RKO (cell line): ENCODE measurements at regions not wholly inside any gene's neighbourhood (a gene's known extent, or its start where the extent isn't known, plus 50 kb on each side); places are given as distances from the start of the nearest gene placed in this dataset.
A peak's percentile ranks its signal among the peaks of the same experiment; 100 is the strongest.

Experiments
- DNase-seq: peaks from one replicate; pipeline ENCODE4 v3.0.0-alpha.2; 2016; ENCODE audit warnings: low spot score

- DNase-seq: no peak
Measured at GRCh38 chr9:95670122-95670521, 153.4 kb upstream of the PTCH1 start.

GRCh38 chr9:95669253-95669652 lies 152.5 kb upstream of the PTCH1 start:
- no peak for DNase-seq

- DNase-seq: no peak
Measured at GRCh38 chr9:95667789-95668188, 151.0 kb upstream of the PTCH1 start.

- no peak for DNase-seq
Measured at GRCh38 chr9:95666785-95667155, 150.0 kb upstream of the PTCH1 start.

GRCh38 chr9:95666096-95666784 lies 149.5 kb upstream of the PTCH1 start:
- DNase-seq: no peak

- DNase-seq: no peak
Measured at GRCh38 chr9:95653246-95653645, 136.5 kb upstream of the PTCH1 start.

GRCh38 chr9:95650720-95651119 lies 133.9 kb upstream of the PTCH1 start:
- no peak for DNase-seq

- no peak for DNase-seq
Measured at GRCh38 chr9:95649801-95650213, 133.0 kb upstream of the PTCH1 start.

- DNase-seq: no peak
Measured at GRCh38 chr9:95648225-95648624, 131.5 kb upstream of the PTCH1 start.

GRCh38 chr9:95645992-95646391 lies 129.2 kb upstream of the PTCH1 start:
- no peak for DNase-seq

GRCh38 chr9:95645579-95645978 lies 128.8 kb upstream of the PTCH1 start:
- no peak for DNase-seq

- no peak for DNase-seq
Measured at GRCh38 chr9:95644377-95644776, 127.6 kb upstream of the PTCH1 start.

- no peak for DNase-seq
Measured at GRCh38 chr9:95643619-95644018, 126.8 kb upstream of the PTCH1 start.

- no peak for DNase-seq
Measured at GRCh38 chr9:95642189-95642588, 125.4 kb upstream of the PTCH1 start.

GRCh38 chr9:95641586-95641985 lies 124.8 kb upstream of the PTCH1 start:
- DNase-seq: peak; percentile 48

- DNase-seq: no peak
Measured at GRCh38 chr9:95640336-95640735, 123.6 kb upstream of the PTCH1 start.

GRCh38 chr9:95635986-95636671 lies 119.4 kb upstream of the PTCH1 start:
- DNase-seq: no peak

GRCh38 chr9:95634536-95634935 lies 117.8 kb upstream of the PTCH1 start:
- no peak for DNase-seq

- no peak for DNase-seq
Measured at GRCh38 chr9:95634114-95634513, 117.3 kb upstream of the PTCH1 start.

- no peak for DNase-seq
Measured at GRCh38 chr9:95629585-95629984, 112.8 kb upstream of the PTCH1 start.

- DNase-seq: peak; percentile 94
Measured at GRCh38 chr9:95627802-95628201, 111.0 kb upstream of the PTCH1 start.

GRCh38 chr9:95626885-95627558 lies 110.3 kb upstream of the PTCH1 start:
- no peak for DNase-seq

GRCh38 chr9:95626341-95626740 lies 109.6 kb upstream of the PTCH1 start:
- no peak for DNase-seq
